Panc1 (cell line): ENCODE measurements at regions not wholly inside any gene's neighbourhood (a gene's known extent, or its start where the extent isn't known, plus 50 kb on each side); places are given as distances from the start of the nearest gene placed in this dataset.

ENCODE experiments used
- ATAC-seq: fragments of 200-7000 bp; cut with Tn5 transposase; 2 replicates; pipeline ENCODE4 v1.9.1; 2020; ENCODE audit warnings: mild to moderate bottlenecking, moderate library complexity
- BruUV-seq: library from RNA; stranded (reverse); fragments of 400-500 nt; replicated peaks from 2 replicates; lab custom pipeline; 2021; lab: Mats Ljungman, UMichigan
- CTCF ChIA-PET: fragments of 300-600 bp; sonication (Branson Sonifier 250); formaldehyde crosslinking; loops from one replicate; lab custom pipeline; 2022; ENCODE audit warnings: antibody characterized with exemption; lab: Charles Lee
- POLR2A ChIA-PET: fragments of 300-600 bp; sonication (Branson Sonifier 250); formaldehyde crosslinking; loops from one replicate; lab custom pipeline; 2022; ENCODE audit warnings: antibody characterized with exemption; lab: Charles Lee
- DNase-seq: peaks from one replicate; pipeline ENCODE4 v3.0.0-alpha.2; 2010; ENCODE audit warnings: low read depth, low spot score
- H3K27ac ChIP-seq: 2 replicates; pipeline ENCODE4 v1.5.1; 2011; ENCODE audit warnings: mild to moderate bottlenecking, low read length, inconsistent platforms
- H3K27me3 ChIP-seq: fragments of 200-500 bp; sonication (Bioruptor generic); 2 replicates; pipeline ENCODE4 v1.6.0; 2014; ENCODE audit warnings: low read length, inconsistent platforms; ENCODE audit not compliant: control insufficient read depth, insufficient read depth
- H3K36me3 ChIP-seq: fragments of 200-500 bp; sonication (Bioruptor generic); 2 replicates; pipeline ENCODE4 v1.5.1; 2014; ENCODE audit warnings: inconsistent platforms, mild to moderate bottlenecking, low read length, moderate library complexity; ENCODE audit not compliant: control insufficient read depth, insufficient read depth
- H3K4me1 ChIP-seq: 2 replicates; pipeline ENCODE4 v1.5.1; 2011; ENCODE audit warnings: inconsistent platforms, mild to moderate bottlenecking, low read length, moderate library complexity; ENCODE audit not compliant: control insufficient read depth, insufficient read depth
- H3K4me3 ChIP-seq, 2 experiments: 2 replicates each; pipeline ENCODE4 v1.5.1; 2011 to 2012; ENCODE audit warnings: low read depth in 2 of 2, low read length in 2 of 2, mild to moderate bottlenecking in 2 of 2, inconsistent platforms in 1 of 2, moderate library complexity in 1 of 2
- H3K9me3 ChIP-seq: fragments of 200-500 bp; sonication (Bioruptor generic); 2 replicates; pipeline ENCODE4 v1.5.1; 2014; ENCODE audit warnings: low read depth, mild to moderate bottlenecking, inconsistent platforms, low read length, moderate library complexity; ENCODE audit not compliant: control insufficient read depth, insufficient read depth
- POLR2AphosphoS5 ChIP-seq: IDR thresholded peaks from 2 replicates; pipeline ENCODE4 v1.6.1; 2012; ENCODE audit warnings: mild to moderate bottlenecking, low read depth, low read length, moderate library complexity
- REST ChIP-seq, 2 experiments: IDR thresholded peaks; 2 replicates each; pipeline ENCODE4 v1.6.1; 2011 to 2012; ENCODE audit warnings: low read depth in 2 of 2, control low read depth in 1 of 2, low read length in 1 of 2, mild to moderate bottlenecking in 1 of 2, moderate library complexity in 1 of 2; ENCODE audit not compliant: insufficient read depth in 1 of 2
- SIN3A ChIP-seq: IDR thresholded peaks from 2 replicates; pipeline ENCODE4 v1.6.1; 2012; ENCODE audit warnings: low read depth, mild to moderate bottlenecking, low read length, moderate library complexity, borderline replicate concordance; ENCODE audit not compliant: insufficient read depth
- TCF7L2 ChIP-seq: IDR thresholded peaks from 2 replicates; pipeline ENCODE4 v1.6.1; 2011; ENCODE audit warnings: mild to moderate bottlenecking, low read depth, low read length, inconsistent platforms
- in situ Hi-C: cut with HindIII; loops from 2 replicates; pipeline ENCODE4 v1.10.0; 2016; ENCODE audit warnings: low sequenced_read_pairs, low pct_unique_long_range_greater_than_20kb
- intact Hi-C: fragments of 100-400 bp; cut with micrococcal nuclease; formaldehyde crosslinking; loops from one replicate; pipeline ENCODE4 v1.10.0; 2022; ENCODE audit not compliant: unreplicated experiment
- TF ChIP-seq, protein P1 (sequence below): fragments of 450-650 bp; IDR thresholded peaks from 2 replicates; pipeline ENCODE4 v1.5.1; 2017; ENCODE audit warnings: mild to moderate bottlenecking

DNA sequence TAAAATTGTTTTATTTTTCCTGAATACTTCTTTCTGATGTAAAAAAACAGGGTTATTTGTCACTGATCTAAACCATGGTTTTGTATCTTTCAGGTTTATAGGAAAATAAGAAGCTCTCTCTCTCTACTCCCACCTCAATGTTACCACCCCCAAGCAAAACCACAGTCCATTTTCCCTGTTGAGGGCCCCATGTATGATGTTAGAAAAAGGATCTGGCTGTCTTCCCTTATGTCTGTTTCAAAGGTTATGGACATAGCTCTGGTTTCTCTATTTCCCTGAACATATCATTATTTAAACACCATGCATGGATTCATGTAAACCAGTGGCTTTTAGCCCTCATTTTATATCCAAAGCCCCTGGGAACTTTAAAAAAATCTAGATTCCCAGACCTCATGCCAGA is 649.0 kb upstream of the TBX3 start:
- Histone ChIP-seq H3K4me1 (no peaks in the 10 kb centered on the region), H3K9me3 (no peaks in the 10 kb centered on the region), H3K4me3 (no peak overlapping the region), H3K27ac (no peak overlapping the region), H3K27me3 (no peaks in the 10 kb centered on the region), H3K36me3 (no peaks in the 10 kb centered on the region)
- DNase-seq = no peak
- intact Hi-C loops = no loop called here
- no peak for ATAC-seq
- TF ChIP-seq REST (IDR thresholded peaks at IDR 0.05; ENCODE audit: insufficient read depth in 1 of 2, low read depth in 2 of 2, low read length in 1 of 2) (no peak), SIN3A (no peak), POLR2AphosphoS5 (no peak), TCF7L2 (no peak)
- TF ChIP-seq, protein P1, sequence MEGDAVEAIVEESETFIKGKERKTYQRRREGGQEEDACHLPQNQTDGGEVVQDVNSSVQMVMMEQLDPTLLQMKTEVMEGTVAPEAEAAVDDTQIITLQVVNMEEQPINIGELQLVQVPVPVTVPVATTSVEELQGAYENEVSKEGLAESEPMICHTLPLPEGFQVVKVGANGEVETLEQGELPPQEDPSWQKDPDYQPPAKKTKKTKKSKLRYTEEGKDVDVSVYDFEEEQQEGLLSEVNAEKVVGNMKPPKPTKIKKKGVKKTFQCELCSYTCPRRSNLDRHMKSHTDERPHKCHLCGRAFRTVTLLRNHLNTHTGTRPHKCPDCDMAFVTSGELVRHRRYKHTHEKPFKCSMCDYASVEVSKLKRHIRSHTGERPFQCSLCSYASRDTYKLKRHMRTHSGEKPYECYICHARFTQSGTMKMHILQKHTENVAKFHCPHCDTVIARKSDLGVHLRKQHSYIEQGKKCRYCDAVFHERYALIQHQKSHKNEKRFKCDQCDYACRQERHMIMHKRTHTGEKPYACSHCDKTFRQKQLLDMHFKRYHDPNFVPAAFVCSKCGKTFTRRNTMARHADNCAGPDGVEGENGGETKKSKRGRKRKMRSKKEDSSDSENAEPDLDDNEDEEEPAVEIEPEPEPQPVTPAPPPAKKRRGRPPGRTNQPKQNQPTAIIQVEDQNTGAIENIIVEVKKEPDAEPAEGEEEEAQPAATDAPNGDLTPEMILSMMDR = no peak
- in situ Hi-C loops = no loop called here
- BruUV-seq = no TSS peak
- CTCF ChIA-PET = no interaction called here
- POLR2A ChIA-PET = no interaction called here

DNA sequence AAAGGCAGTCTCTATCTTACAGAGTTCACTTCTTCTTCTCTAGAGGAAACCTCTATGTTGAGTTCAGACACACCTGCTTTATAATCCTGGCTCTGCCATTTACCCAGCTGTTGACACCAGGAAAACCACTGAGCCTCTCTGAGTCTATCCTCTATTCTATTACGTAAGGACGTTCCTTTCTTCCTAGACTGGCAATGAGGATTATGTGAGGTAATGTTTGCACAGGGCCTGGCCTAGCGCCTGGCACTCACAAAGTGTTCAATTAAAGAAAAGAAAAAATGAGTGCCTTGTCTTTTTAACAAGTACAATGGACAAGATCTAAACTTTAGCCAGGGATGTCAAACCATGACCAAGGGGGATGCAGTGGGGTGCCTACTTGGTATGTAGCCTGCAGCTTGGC is 641.9 kb upstream of the TBX3 start:
- TF ChIP-seq TCF7L2 (no peak), POLR2AphosphoS5 (no peak), SIN3A (no peak), REST (IDR thresholded peaks at IDR 0.05; ENCODE audit: insufficient read depth in 1 of 2, low read depth in 2 of 2, low read length in 1 of 2) (no peak)
- TF ChIP-seq, protein P1 = no peak
- no peak for DNase-seq
- BruUV-seq = no TSS peak
- in situ Hi-C loops (no loop called here), intact Hi-C loops (no loop called here)
- H3K9me3 ChIP-seq = no peaks in the 10 kb centered on the region
- ChIA-PET CTCF (no interaction called here), POLR2A (no interaction called here)
- no peaks in the 10 kb centered on the region for H3K36me3 ChIP-seq
- H3K4me1 ChIP-seq = no peaks in the 10 kb centered on the region
- no peak for ATAC-seq
- H3K27me3 ChIP-seq = no peaks in the 10 kb centered on the region; the same call in 1 of the 2 replicates
- H3K27ac ChIP-seq = no peak overlapping the region
- H3K4me3 ChIP-seq = no peak overlapping the region
